OCI-LY7 (cell line): ENCODE measurements at regions not wholly inside any gene's neighbourhood (a gene's known extent, or its start where the extent isn't known, plus 50 kb on each side); places are given as distances from the start of the nearest gene placed in this dataset.

Experiments
- BruUV-seq: library from RNA; stranded (reverse); fragments of 400-500 nt; replicated peaks from 2 replicates; lab custom pipeline; 2021; lab: Mats Ljungman, UMichigan
- CTCF ChIA-PET: fragments of 300-600 bp; sonication (Branson Sonifier 250); formaldehyde crosslinking; loops from one replicate; lab custom pipeline; 2022; ENCODE audit warnings: antibody characterized with exemption; ENCODE audit not compliant: unreplicated experiment; lab: Charles Lee
- POLR2A ChIA-PET: fragments of 300-600 bp; sonication (Branson Sonifier 250); formaldehyde crosslinking; loops from one replicate; lab custom pipeline; 2022; ENCODE audit warnings: antibody characterized with exemption; lab: Charles Lee
- DNase-seq: peaks from one replicate; pipeline ENCODE4 v3.0.0-alpha.2; 2015; ENCODE audit warnings: low spot score
- H2AFZ ChIP-seq: fragments of 200-600 bp; sonication (generic), shearing (Covaris generic); 2 replicates; pipeline ENCODE4 v1.6.1; 2014; ENCODE audit warnings: mild to moderate bottlenecking, antibody characterized with exemption, low read length, moderate library complexity
- H3K27ac ChIP-seq: fragments of 200-600 bp; sonication (generic); 2 replicates; pipeline ENCODE4 v1.5.1; 2014; ENCODE audit warnings: mixed run types, low read depth, mild to moderate bottlenecking, moderate library complexity, low read length, inconsistent platforms; ENCODE audit not compliant: poor library complexity, severe bottlenecking
- H3K36me3 ChIP-seq: fragments of 200-600 bp; sonication (generic); 2 replicates; pipeline ENCODE4 v1.6.1; 2014; ENCODE audit warnings: mild to moderate bottlenecking, antibody characterized with exemption, low read length, moderate library complexity, mixed read lengths; ENCODE audit not compliant: insufficient read depth
- H3K4me1 ChIP-seq: fragments of 200-600 bp; sonication (generic); 2 replicates; pipeline ENCODE4 v1.5.1; 2014; ENCODE audit warnings: mild to moderate bottlenecking, low read length; ENCODE audit not compliant: insufficient read depth, poor library complexity, severe bottlenecking
- H3K4me2 ChIP-seq: fragments of 200-600 bp; sonication (generic); 2 replicates; pipeline ENCODE4 v1.6.1; 2014; ENCODE audit warnings: mild to moderate bottlenecking, low read length
- H3K4me3 ChIP-seq: fragments of 200-600 bp; sonication (generic); 2 replicates; pipeline ENCODE4 v1.5.1; 2014; ENCODE audit warnings: mild to moderate bottlenecking, low read depth, low read length; ENCODE audit not compliant: poor library complexity, severe bottlenecking
- H3K79me2 ChIP-seq: fragments of 200-600 bp; sonication (generic); 2 replicates; pipeline ENCODE4 v1.6.1; 2016; ENCODE audit warnings: low read depth, mild to moderate bottlenecking, low read length, moderate library complexity, mixed read lengths; ENCODE audit not compliant: insufficient read depth
- H3K9me2 ChIP-seq: fragments of 200-600 bp; sonication (generic); 2 replicates; pipeline ENCODE4 v1.6.1; 2016; ENCODE audit warnings: mild to moderate bottlenecking, low read length, mixed read lengths; ENCODE audit not compliant: insufficient read depth
- H3K9me3 ChIP-seq: fragments of 200-600 bp; sonication (generic); 2 replicates; pipeline ENCODE4 v1.6.1; 2014; ENCODE audit warnings: mild to moderate bottlenecking, mixed run types, low read length, mixed read lengths
- H4K20me1 ChIP-seq: fragments of 200-600 bp; sonication (generic); 2 replicates; pipeline ENCODE4 v1.6.1; 2014; ENCODE audit warnings: mild to moderate bottlenecking, antibody characterized with exemption, low read length, moderate library complexity, mixed read lengths; ENCODE audit not compliant: insufficient read depth
- EZH2phosphoT487 ChIP-seq: fragments of 200-600 bp; sonication (generic); IDR thresholded peaks from 2 replicates; pipeline ENCODE4 v1.6.1; 2018; ENCODE audit warnings: low read depth, borderline replicate concordance, mild to moderate bottlenecking, mixed run types, antibody characterized with exemption, low read length, moderate library complexity, mixed read lengths
- intact Hi-C: fragments of 100-400 bp; cut with micrococcal nuclease; formaldehyde crosslinking; loops from one replicate; pipeline ENCODE4 v1.10.0; 2022; ENCODE audit not compliant: unreplicated experiment
- TF ChIP-seq, protein P1 (sequence below): fragments of 200-600 bp; sonication (generic); conservative IDR thresholded peaks from 2 replicates; pipeline ENCODE4 v1.5.1; 2014; ENCODE audit warnings: mild to moderate bottlenecking, antibody characterized with exemption, low read length, moderate library complexity, mixed read lengths

DNA sequence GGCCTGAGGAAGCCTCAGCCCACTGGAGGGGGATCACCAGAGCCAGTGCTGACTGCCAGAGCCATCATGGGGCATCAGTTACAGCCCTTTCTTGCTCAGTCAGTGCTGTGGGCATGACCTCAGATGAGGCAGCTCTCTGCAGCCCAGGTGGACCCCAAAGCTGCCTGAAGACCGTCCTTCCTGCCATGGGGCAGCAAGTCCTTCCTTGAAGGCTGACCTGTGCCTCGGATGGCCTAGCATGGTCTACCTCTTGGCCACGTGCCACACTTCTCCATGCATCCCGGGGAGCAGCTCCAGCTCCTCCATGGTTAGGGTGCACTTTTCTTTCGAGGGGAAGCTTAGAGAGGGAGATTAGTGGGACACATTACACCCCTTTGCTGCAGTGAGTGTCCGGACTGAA is 233.4 kb downstream of the VAPA start:
- Histone ChIP-seq H2AFZ (no peak overlapping the region), H3K79me2 (no peaks in the 10 kb centered on the region), H3K4me1 (no peaks in the 10 kb centered on the region), H3K36me3 (no peaks in the 10 kb centered on the region), H3K4me3 (no peak overlapping the region), H3K9me2 (no peaks in the 10 kb centered on the region), H3K4me2 (no peak overlapping the region), H4K20me1 (no peaks in the 10 kb centered on the region), H3K9me3 (no peaks in the 10 kb centered on the region), H3K27ac (no peak overlapping the region)
- ChIA-PET POLR2A (interaction anchor here (0.7 kb wide), 1 partner anchor 74 kb away, joined by 5 read pairs; no protein-coding TSS in a partner anchor), CTCF (no interaction called here)
- TF ChIP-seq EZH2phosphoT487: no peak
- DNase-seq: no peak
- BruUV-seq: no TSS peak
- intact Hi-C loops: no loop called here

DNA sequence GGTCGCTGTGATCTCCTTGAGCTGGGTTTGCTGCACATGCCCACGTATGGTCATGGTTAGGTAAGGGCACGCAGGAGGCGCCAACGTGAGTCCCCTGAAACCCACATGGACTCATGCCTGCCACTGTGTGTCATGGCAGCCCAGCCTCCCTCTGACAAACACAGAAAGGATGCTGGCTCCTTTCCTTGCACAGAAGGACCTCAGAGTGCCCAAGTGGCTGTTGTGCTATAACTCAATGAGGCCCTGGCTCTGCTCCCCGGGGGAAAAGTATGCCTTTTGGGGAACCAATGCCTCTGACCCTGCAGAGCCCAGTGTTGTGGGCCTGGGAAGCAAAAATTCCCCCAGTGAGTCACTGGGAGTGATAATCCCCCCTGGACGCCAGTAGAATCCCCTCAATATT is 233.9 kb downstream of the VAPA start:
- no peaks in the 10 kb centered on the region for H4K20me1 ChIP-seq
- no peak overlapping the region for H3K4me2 ChIP-seq
- DNase-seq: no peak
- no peak overlapping the region for H3K27ac ChIP-seq
- intact Hi-C loops: no loop called here
- no peak overlapping the region for H2AFZ ChIP-seq
- no peaks in the 10 kb centered on the region for H3K36me3 ChIP-seq
- H3K79me2 ChIP-seq: no peaks in the 10 kb centered on the region
- no TSS peak for BruUV-seq
- no peaks in the 10 kb centered on the region for H3K4me1 ChIP-seq
- no peak overlapping the region for H3K4me3 ChIP-seq
- POLR2A ChIA-PET: no interaction called here
- H3K9me3 ChIP-seq: no peaks in the 10 kb centered on the region
- CTCF ChIA-PET: no interaction called here
- no peak for TF ChIP-seq EZH2phosphoT487
- TF ChIP-seq, protein P1, sequence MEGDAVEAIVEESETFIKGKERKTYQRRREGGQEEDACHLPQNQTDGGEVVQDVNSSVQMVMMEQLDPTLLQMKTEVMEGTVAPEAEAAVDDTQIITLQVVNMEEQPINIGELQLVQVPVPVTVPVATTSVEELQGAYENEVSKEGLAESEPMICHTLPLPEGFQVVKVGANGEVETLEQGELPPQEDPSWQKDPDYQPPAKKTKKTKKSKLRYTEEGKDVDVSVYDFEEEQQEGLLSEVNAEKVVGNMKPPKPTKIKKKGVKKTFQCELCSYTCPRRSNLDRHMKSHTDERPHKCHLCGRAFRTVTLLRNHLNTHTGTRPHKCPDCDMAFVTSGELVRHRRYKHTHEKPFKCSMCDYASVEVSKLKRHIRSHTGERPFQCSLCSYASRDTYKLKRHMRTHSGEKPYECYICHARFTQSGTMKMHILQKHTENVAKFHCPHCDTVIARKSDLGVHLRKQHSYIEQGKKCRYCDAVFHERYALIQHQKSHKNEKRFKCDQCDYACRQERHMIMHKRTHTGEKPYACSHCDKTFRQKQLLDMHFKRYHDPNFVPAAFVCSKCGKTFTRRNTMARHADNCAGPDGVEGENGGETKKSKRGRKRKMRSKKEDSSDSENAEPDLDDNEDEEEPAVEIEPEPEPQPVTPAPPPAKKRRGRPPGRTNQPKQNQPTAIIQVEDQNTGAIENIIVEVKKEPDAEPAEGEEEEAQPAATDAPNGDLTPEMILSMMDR: no peak
- H3K9me2 ChIP-seq: no peaks in the 10 kb centered on the region

DNA sequence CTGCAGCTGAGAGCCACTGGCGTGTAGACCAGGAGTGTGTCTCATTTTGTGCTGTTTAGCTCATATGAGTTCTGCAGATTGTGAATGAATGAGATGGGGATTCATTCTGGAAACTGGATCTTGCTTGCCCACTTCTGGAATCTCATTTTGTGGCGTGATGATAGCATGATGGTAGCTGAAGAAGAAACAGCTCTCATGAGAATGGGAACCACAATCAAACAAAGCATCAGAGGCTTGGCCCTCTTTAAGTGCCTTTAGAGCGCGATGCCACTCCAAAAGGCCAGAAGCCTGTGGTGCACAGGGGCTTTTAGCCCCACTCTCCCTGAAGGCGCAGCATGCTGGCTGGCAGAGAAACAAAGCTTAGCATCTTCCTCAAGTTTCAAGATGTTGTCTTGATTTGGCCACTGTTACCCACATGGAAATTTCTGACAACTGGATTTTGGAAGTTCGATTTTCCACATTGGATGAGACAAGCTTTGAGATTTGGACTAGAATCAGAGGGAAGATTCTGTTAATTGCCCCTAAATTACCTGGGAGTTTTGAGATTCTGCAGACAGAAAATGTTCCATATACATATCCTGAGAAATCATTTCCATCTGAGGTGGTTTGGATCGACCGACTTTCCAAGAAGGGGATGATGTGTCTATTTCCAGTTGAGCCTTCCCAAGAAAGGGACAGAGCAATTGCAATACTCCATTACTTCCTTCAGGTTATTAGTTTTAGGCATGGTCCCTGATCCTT is 234.5 kb downstream of the VAPA start:
- Histone ChIP-seq H3K9me3 (no peaks in the 10 kb centered on the region), H3K9me2 (no peaks in the 10 kb centered on the region), H3K4me1 (no peaks in the 10 kb centered on the region), H3K79me2 (no peaks in the 10 kb centered on the region), H3K4me2 (no peak overlapping the region), H3K4me3 (no peak overlapping the region), H3K27ac (no peak overlapping the region), H3K36me3 (no peaks in the 10 kb centered on the region), H4K20me1 (no peaks in the 10 kb centered on the region), H2AFZ (no peak overlapping the region)
- ChIA-PET CTCF (no interaction called here), POLR2A (no interaction called here)
- no peak for DNase-seq
- no TSS peak for BruUV-seq
- TF ChIP-seq EZH2phosphoT487: no peak
- TF ChIP-seq, protein P1: no peak
- intact Hi-C loops: no loop called here
